ENCODE measurements at regions not wholly inside any gene's neighbourhood (a gene's known extent, or its start where the extent isn't known, plus 50 kb on each side); places are given as distances from the start of the nearest gene placed in this dataset.

DNA sequence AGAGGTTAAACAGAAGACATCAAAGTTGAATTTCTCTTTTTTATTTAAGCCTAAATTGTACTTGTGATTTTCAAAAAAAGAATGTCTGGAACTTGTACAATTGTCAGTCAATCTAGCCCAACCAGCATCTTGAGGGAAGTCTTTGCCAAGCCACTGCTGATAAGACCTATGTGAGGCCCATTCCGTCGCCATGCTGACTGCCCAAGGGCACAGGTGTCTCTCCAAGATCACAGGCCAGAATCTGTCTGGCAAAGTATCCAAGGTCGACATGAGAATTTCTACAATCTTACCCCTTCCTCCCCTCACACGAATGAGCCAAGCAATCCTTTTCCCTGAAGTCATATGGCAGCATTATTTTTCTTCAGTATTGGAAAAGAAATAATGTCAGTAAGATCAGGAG is 614.5 kb downstream of the CBLN4 start:
- Histone ChIP-seq H3K4me3 (ENCODE audit: low read depth, low read length, poor library complexity, severe bottlenecking) (no peak overlapping the region), H3K4me1 (ENCODE audit: insufficient read depth, low read length, poor library complexity, severe bottlenecking) (no peaks in the 10 kb centered on the region), H3K9me3 (ENCODE audit: low read depth, low read length, poor library complexity, severe bottlenecking) (peaks cover 19% of the 10 kb centered on the region), H3K36me3 (ENCODE audit: insufficient read depth, low read length, poor library complexity, severe bottlenecking) (no peaks in the 10 kb centered on the region), H3K27me3 (replicated peaks; ENCODE audit: insufficient read depth, low read depth, low read length, poor library complexity) (no peaks in the 10 kb centered on the region), H3K27ac (ENCODE audit: low read depth, low read length, poor library complexity, severe bottlenecking) (no peak overlapping the region)
- ChIA-PET CTCF (no interaction called here), POLR2A (ENCODE audit: low non-redundant PET) (no interaction called here)
- BruUV-seq (replicated peaks): no TSS peak
- intact Hi-C loops (cut with micrococcal nuclease; ENCODE audit: unreplicated experiment): no loop called here
- DNase-seq (ENCODE audit: low spot score): no peak
- no peak for TF ChIP-seq EZH2 (IDR thresholded peaks at IDR 0.05; ENCODE audit: borderline replicate concordance, low read depth, low read length, poor library complexity, severe bottlenecking)
- TF ChIP-seq, protein P1, sequence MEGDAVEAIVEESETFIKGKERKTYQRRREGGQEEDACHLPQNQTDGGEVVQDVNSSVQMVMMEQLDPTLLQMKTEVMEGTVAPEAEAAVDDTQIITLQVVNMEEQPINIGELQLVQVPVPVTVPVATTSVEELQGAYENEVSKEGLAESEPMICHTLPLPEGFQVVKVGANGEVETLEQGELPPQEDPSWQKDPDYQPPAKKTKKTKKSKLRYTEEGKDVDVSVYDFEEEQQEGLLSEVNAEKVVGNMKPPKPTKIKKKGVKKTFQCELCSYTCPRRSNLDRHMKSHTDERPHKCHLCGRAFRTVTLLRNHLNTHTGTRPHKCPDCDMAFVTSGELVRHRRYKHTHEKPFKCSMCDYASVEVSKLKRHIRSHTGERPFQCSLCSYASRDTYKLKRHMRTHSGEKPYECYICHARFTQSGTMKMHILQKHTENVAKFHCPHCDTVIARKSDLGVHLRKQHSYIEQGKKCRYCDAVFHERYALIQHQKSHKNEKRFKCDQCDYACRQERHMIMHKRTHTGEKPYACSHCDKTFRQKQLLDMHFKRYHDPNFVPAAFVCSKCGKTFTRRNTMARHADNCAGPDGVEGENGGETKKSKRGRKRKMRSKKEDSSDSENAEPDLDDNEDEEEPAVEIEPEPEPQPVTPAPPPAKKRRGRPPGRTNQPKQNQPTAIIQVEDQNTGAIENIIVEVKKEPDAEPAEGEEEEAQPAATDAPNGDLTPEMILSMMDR (conservative IDR thresholded peaks at IDR 0.05; ENCODE audit: low read depth, low read length): no peak

DNA sequence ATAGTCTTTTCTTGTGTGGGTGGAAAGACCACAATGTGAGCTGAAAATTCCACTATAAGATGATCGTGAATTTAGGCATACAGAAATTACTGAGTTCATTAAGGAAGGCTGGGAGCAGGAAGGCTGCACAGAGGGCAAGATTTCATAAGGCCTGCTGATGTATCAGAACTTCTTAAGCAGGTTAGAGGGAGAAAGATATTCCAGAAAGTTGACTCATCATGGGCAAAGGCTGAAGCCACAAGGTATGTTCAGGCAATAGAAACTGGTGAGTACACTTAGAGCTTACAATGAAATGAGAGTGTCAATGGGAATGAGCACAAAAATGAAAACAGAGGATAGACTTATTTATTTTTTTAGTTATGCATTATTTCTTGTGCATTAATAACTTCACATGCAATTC is 618.6 kb downstream of the CBLN4 start:
- no peak for DNase-seq (ENCODE audit: low spot score)
- POLR2A ChIA-PET (ENCODE audit: low non-redundant PET): no interaction called here
- H3K27me3 ChIP-seq (replicated peaks; ENCODE audit: insufficient read depth, low read depth, low read length, poor library complexity): no peaks in the 10 kb centered on the region
- no peaks in the 10 kb centered on the region for H3K36me3 ChIP-seq (ENCODE audit: insufficient read depth, low read length, poor library complexity, severe bottlenecking)
- no peak overlapping the region for H3K4me3 ChIP-seq (ENCODE audit: low read depth, low read length, poor library complexity, severe bottlenecking)
- no peaks in the 10 kb centered on the region for H3K4me1 ChIP-seq (ENCODE audit: insufficient read depth, low read length, poor library complexity, severe bottlenecking)
- TF ChIP-seq, protein P1 (conservative IDR thresholded peaks at IDR 0.05; ENCODE audit: low read depth, low read length): no peak
- TF ChIP-seq EZH2 (IDR thresholded peaks at IDR 0.05; ENCODE audit: borderline replicate concordance, low read depth, low read length, poor library complexity, severe bottlenecking): no peak
- CTCF ChIA-PET: no interaction called here
- H3K9me3 ChIP-seq (ENCODE audit: low read depth, low read length, poor library complexity, severe bottlenecking): peaks cover 24% of the 10 kb centered on the region
- intact Hi-C loops (cut with micrococcal nuclease; ENCODE audit: unreplicated experiment): no loop called here
- no peak overlapping the region for H3K27ac ChIP-seq (ENCODE audit: low read depth, low read length, poor library complexity, severe bottlenecking)
- BruUV-seq (replicated peaks): no TSS peak

DNA sequence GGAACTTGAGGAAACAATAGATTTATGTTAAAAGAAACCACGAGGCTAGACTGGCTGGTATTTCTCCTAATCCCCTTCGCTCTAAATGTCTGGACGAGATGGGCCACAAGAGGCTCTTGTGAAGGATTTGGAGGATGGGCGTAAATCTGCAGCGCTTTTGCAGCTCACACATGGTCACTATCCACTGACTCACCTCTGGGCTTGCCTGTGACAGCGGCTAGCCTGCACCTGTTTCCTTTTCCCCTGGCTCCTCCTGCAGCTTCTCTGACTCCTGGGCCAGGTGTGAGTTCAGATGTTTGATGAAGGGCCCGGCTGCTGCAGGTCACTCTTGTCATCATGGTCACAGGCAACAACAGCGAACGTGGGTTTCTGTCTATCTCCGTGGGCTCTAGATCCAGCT is 629.4 kb downstream of the CBLN4 start:
- Histone ChIP-seq H3K9me3 (ENCODE audit: low read depth, low read length, poor library complexity, severe bottlenecking) (peaks cover 14% of the 10 kb centered on the region), H3K4me1 (ENCODE audit: insufficient read depth, low read length, poor library complexity, severe bottlenecking) (no peaks in the 10 kb centered on the region), H3K36me3 (ENCODE audit: insufficient read depth, low read length, poor library complexity, severe bottlenecking) (no peaks in the 10 kb centered on the region), H3K27me3 (replicated peaks; ENCODE audit: insufficient read depth, low read depth, low read length, poor library complexity) (no peaks in the 10 kb centered on the region), H3K4me3 (ENCODE audit: low read depth, low read length, poor library complexity, severe bottlenecking) (no peak overlapping the region), H3K27ac (ENCODE audit: low read depth, low read length, poor library complexity, severe bottlenecking) (no peak overlapping the region)
- TF ChIP-seq, protein P1 (conservative IDR thresholded peaks at IDR 0.05; ENCODE audit: low read depth, low read length): no peak
- TF ChIP-seq EZH2 (IDR thresholded peaks at IDR 0.05; ENCODE audit: borderline replicate concordance, low read depth, low read length, poor library complexity, severe bottlenecking): no peak
- DNase-seq (ENCODE audit: low spot score): no peak
- intact Hi-C loops (cut with micrococcal nuclease; ENCODE audit: unreplicated experiment): no loop called here
- POLR2A ChIA-PET (ENCODE audit: low non-redundant PET): no interaction called here
- no TSS peak for BruUV-seq (replicated peaks)
- CTCF ChIA-PET: no interaction called here
